Umbilical cord (tissue), 1 donor: ENCODE measurements at regions not wholly inside any gene's neighbourhood (a gene's known extent, or its start where the extent isn't known, plus 50 kb on each side); places are given as distances from the start of the nearest gene placed in this dataset.

Source experiments
- DNase-seq: peaks from one replicate; pipeline ENCODE4 v3.0.0-alpha.2; 2015; ENCODE audit warnings: low spot score

- no peak for DNase-seq
Observed at GRCh38 chr7:17687361-17687760, 252.9 kb downstream of the SNX13 start.

GRCh38 chr7:17689361-17689902 is 250.9 kb downstream of the SNX13 start:
- DNase-seq = no peak

DNA sequence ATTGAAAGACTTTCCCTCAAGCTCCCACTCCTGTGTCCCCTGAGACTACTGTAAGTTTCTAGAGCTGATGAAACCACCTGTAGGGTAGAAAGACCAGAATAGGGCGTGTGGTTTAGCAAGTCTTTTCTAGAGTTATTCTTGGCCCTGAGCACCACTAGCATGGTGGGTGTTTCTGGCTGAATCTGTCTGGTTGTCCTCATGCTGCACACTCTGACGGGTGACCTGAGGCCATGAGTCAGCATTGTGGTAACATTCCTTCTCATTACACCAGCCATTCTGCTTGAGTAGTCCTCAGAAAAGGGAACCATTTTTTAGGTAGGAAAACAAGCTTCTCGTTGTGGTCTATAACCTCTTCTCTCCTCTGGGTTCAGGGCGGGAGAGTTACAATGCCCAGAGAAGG is 250.3 kb downstream of the SNX13 start:
- DNase-seq = no peak

DNA sequence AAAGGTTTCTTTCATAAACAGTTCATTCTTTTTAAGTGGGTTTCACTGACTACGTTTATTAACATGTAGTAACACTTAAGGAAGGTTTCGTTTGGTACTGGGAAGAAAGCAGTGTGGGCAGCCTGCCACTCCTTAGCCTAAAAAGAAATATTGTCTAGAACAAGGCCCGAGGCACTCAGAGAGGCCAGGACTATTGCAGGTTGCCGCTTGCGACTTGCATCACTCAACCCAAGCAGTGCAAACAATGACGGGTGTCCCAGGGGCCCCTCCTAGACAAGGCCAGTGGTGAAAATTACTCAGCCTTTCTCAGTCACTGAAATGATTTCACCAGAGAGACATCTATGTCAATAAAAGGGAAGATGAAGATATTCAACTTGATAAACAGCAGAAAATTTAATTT is 243.9 kb downstream of the SNX13 start:
- peak; percentile 70 for DNase-seq

GRCh38 chr7:17697128-17697881 is 243.0 kb downstream of the SNX13 start:
- no peak for DNase-seq

DNA sequence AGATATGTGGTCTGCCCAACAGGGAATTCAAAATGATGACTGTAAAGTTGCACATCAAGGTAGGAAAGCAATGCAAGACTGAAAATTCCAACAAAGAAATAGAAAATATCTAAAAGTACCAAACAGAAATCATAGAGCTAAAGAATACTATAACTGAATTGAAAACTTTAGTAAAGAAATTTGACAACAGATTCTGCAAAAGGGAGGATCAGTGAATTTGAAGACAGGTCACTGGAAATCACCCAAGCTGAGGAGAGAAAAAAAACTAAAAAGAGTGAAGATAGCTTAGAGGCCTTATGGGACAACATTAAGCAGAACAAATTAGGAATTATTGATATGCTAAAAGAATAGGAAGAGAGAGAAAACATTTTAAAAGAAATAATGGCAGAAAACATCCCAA is 240.6 kb downstream of the SNX13 start:
- DNase-seq = no peak

DNA sequence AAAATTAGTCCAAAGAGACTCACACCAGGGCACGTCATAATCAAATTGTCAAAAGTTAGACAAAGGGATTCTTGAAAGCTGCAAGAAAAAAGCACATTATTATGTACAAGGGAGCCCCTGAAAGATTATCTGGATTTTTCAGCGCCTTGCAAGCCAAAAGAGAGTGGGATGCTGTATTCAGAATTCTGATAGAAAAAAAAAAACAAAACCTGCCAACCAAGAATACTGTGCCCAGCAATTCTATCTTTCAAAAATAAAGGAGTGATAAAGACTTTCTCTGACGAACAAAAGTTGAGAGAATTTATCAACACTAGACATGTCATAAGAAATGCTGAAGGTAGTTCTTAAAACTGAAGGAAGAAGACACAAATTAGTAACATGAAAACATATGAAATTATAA is 240.2 kb downstream of the SNX13 start:
- DNase-seq = no peak

- DNase-seq = no peak
Observed at GRCh38 chr7:17706275-17706674, 234.0 kb downstream of the SNX13 start.

- DNase-seq = peak; percentile 61
Observed at GRCh38 chr7:17706734-17707133, 233.6 kb downstream of the SNX13 start.

GRCh38 chr7:17709127-17709526 is 231.2 kb downstream of the SNX13 start:
- no peak for DNase-seq

DNA sequence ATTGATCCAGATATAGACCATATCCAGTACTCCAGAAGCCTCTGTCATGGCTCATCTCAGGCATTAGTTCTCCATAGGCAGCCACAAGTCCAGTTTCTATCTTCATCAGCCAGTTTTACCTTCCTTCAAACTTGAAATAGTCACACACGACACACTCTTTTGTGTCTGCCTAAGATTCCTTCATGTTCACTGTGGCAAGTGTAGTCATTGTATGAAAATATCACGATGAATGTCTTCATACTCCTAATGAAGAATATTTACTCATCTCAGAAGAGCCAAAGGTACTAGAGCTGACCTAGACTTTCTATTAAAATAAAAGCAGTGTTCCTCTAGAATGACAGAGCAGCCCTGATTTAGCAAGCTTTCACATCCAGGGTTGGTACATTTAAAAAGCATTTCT is 230.7 kb downstream of the SNX13 start:
- DNase-seq = no peak

DNA sequence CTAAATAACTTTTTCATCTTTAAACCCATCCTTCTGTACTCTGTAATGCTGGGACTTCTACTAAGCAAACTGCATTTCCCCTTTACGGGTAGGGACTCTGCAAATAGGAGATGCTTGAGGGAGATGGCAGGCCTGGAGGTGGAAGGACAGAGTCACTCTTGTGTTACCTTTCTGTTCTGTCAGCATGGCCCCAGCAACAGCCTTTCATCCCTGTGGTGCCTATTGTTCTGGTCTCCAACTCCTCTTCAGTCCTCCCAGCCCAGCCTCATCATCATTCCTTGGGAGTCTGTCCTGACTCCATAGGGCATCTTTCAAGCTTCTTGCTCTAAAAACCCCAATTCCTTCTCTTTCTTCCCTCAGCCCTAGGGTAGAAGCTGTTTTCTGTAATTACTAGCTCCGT is 230.0 kb downstream of the SNX13 start:
- DNase-seq = no peak

- no peak for DNase-seq
Observed at GRCh38 chr7:17713584-17713983, 226.7 kb downstream of the SNX13 start.

GRCh38 chr7:17716816-17717215 is 223.5 kb downstream of the SNX13 start:
- DNase-seq = no peak

DNA sequence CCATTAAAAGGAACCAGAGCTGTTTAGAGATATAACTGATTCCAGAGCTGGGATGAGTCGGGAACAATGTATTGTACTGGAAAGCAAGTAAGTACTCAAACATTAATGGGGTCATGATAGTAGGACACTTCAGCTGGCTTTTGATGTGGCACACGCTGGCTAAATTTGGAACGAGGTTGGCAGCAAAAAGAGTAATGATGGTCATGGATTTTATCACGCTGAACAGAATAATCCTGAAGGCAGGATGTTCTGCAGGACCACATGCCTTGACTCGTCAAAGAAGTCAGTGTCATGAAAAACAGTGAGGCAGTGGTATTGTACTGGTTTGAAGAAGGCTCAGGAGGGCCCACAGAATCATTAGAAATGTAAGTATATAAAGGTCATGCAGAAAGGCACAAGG is 220.3 kb downstream of the SNX13 start:
- no peak for DNase-seq

DNA sequence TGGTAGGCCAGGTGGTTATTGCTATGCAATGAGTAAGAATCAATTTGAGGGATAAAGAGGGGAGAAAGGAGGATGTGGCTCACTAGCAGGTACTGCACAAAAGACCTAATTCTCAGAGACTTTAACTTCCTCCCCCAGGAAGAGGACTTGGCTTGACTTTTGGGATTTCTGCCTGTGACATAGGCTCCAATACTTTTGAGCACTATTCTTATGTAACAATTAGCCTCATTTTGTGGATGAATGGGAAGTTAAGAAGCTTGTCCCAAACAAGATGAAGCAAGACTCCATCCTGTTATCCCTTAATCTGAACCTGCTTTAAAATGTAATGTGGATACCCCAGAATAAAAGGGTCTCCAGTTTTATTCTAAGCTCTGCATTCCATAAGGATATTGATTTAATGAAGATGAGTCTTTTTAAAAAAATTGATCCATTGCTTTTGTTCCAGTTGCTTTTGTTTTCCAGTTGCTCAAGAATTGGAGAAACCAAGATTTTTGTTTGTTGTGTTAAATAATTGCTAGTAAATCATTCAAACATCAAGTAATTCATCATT is 218.5 kb downstream of the SNX13 start:
- no peak for DNase-seq

- no peak for DNase-seq
Observed at GRCh38 chr7:17722798-17723197, 217.5 kb downstream of the SNX13 start.

DNA sequence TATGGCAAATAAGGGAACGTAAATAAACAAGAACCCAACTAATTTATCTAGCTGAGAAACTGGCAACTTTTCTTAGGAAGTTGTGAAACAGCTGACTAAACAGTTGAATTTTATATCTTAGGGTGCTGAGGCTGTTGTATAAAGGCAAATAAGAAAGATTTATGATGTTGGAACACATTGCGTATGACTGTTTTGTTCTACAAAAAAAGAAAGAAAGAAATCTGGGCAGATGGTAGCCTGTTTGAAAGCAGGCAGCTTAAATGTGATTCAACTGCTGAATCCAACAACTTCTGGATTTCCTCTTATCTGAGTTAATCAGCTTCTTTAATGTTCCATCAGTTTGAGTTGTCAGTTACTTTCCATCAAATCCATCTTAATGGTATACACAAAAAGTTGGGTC is 214.5 kb downstream of the SNX13 start:
- DNase-seq = peak; percentile 70

- DNase-seq = no peak
Observed at GRCh38 chr7:17732083-17732482, 208.2 kb downstream of the SNX13 start.
